Endothelial cell of umbilical vein (primary cell): ENCODE measurements at regions not wholly inside any gene's neighbourhood (a gene's known extent, or its start where the extent isn't known, plus 50 kb on each side); places are given as distances from the start of the nearest gene placed in this dataset.

Experiments
- BruUV-seq: library from RNA; stranded (reverse); fragments of 400-500 nt; replicated peaks from 2 replicates; lab custom pipeline; 2021; lab: Mats Ljungman, UMichigan
- CTCF ChIA-PET: fragments of 300-600, 350-600 bp; sonication (Branson Sonifier 250); formaldehyde crosslinking; loops from one replicate; lab custom pipeline; 2021; ENCODE audit warnings: antibody characterized with exemption, inconsistent platforms; lab: Charles Lee
- POLR2A ChIA-PET: fragments of 300-600, 350-600 bp; sonication (Branson Sonifier 250); formaldehyde crosslinking; loops from one replicate; lab custom pipeline; 2021; ENCODE audit warnings: antibody characterized with exemption, inconsistent platforms; lab: Charles Lee
- DNase-seq: peaks from one replicate; pipeline ENCODE4 v3.0.0-alpha.2; 2011; ENCODE audit warnings: low read depth, low spot score
- FAIRE-seq: peaks from 2 replicates; lab custom pipeline; 2011; peaks lifted over from hg19 to GRCh38; lab: Jason Lieb, UNC
- H2AFZ ChIP-seq: 2 replicates; pipeline ENCODE4 v1.6.0; 2012; ENCODE audit warnings: low read depth, low read length, control low read depth, inconsistent platforms
- H3K27ac ChIP-seq: 2 replicates; pipeline ENCODE4 v1.5.1; 2011; ENCODE audit warnings: low read depth, mild to moderate bottlenecking, control low read depth, low read length, moderate library complexity; ENCODE audit not compliant: insufficient read depth
- H3K27me3 ChIP-seq, 2 experiments: 2 replicates each; pipeline versions ENCODE4 v1.6.0 to v1.6.1; 2011; ENCODE audit warnings: low read length in 2 of 2, mixed read lengths in 1 of 2; ENCODE audit not compliant: control insufficient read depth in 2 of 2, insufficient read depth in 2 of 2
- H3K36me3 ChIP-seq, 2 experiments: 2 replicates in 1 of 2; 3 replicates in 1 of 2; pipeline ENCODE4 v1.5.1; 2011; ENCODE audit warnings: low read length in 2 of 2, mild to moderate bottlenecking in 1 of 2, moderate library complexity in 1 of 2; ENCODE audit not compliant: control insufficient read depth in 2 of 2, insufficient read depth in 2 of 2; ENCODE audit errors: extremely low read depth in 1 of 2
- H3K4me1 ChIP-seq: 3 replicates; pipeline ENCODE4 v1.5.1; 2011; ENCODE audit warnings: mild to moderate bottlenecking, low read length; ENCODE audit not compliant: control insufficient read depth, insufficient read depth; ENCODE audit errors: extremely low read depth
- H3K4me2 ChIP-seq: 2 replicates; pipeline ENCODE4 v1.6.1; 2011; ENCODE audit warnings: low read length, control low read depth, mixed read lengths; ENCODE audit not compliant: insufficient read depth
- H3K4me3 ChIP-seq, 3 experiments: fragments of 200-600 bp in 1 of 3; sonication (generic), shearing (Covaris generic) in 1 of 3; replicated peaks in 1 of 3; 2 replicates each; pipeline ENCODE4 v1.5.1; 2011 to 2016; ENCODE audit warnings: control low read depth in 3 of 3, low read length in 3 of 3, mild to moderate bottlenecking in 2 of 3, inconsistent platforms in 1 of 3, low read depth in 1 of 3, moderate library complexity in 1 of 3; ENCODE audit not compliant: insufficient read depth in 1 of 3
- H3K79me2 ChIP-seq: 2 replicates; pipeline ENCODE4 v1.6.0; 2012; ENCODE audit warnings: low read length, inconsistent platforms; ENCODE audit not compliant: control insufficient read depth, insufficient read depth
- H3K9ac ChIP-seq: replicated peaks from 2 replicates; pipeline ENCODE3; 2011; ENCODE audit warnings: low read length, control low read depth; ENCODE audit not compliant: insufficient read depth; ENCODE audit errors: extremely low read depth
- H3K9me1 ChIP-seq: replicated peaks from 3 replicates; pipeline ENCODE4 v1.6.0; 2011; ENCODE audit warnings: mild to moderate bottlenecking, low read length; ENCODE audit not compliant: control insufficient read depth, insufficient read depth; ENCODE audit errors: extremely low read depth
- H3K9me3 ChIP-seq: replicated peaks from 2 replicates; pipeline ENCODE4 v1.5.1; 2012; ENCODE audit warnings: low read length, inconsistent platforms; ENCODE audit not compliant: control insufficient read depth, insufficient read depth
- H4K20me1 ChIP-seq: replicated peaks from 2 replicates; pipeline ENCODE3; 2011; ENCODE audit warnings: mild to moderate bottlenecking, low read length; ENCODE audit not compliant: control insufficient read depth, insufficient read depth; ENCODE audit errors: extremely low read depth
- CTCF ChIP-seq, 2 donors: IDR thresholded peaks; 1 replicate in 1 of 2; 2 replicates in 1 of 2; pipeline ENCODE4 v1.5.1; 2011; ENCODE audit warnings: low read length in 2 of 2, mild to moderate bottlenecking in 2 of 2, moderate library complexity in 2 of 2, control low read depth in 1 of 2, inconsistent platforms in 1 of 2, low read depth in 1 of 2; ENCODE audit not compliant: insufficient read depth in 1 of 2; ENCODE audit errors: extremely low read depth in 1 of 2
- EZH2 ChIP-seq: IDR thresholded peaks from 2 replicates; pipeline ENCODE4 v1.6.1; 2012; ENCODE audit warnings: borderline replicate concordance, low read depth, mild to moderate bottlenecking, moderate library complexity, low read length, inconsistent platforms; ENCODE audit not compliant: severe bottlenecking
- FOS ChIP-seq: IDR thresholded peaks from 2 replicates; pipeline ENCODE4 v1.6.1; 2011; ENCODE audit warnings: mild to moderate bottlenecking, low read length, moderate library complexity, borderline replicate concordance; ENCODE audit not compliant: insufficient read depth
- GATA2 ChIP-seq: IDR thresholded peaks from 2 replicates; pipeline ENCODE4 v1.7.0; 2011; ENCODE audit warnings: low read depth, mild to moderate bottlenecking, moderate library complexity, mixed read lengths, low read length; ENCODE audit not compliant: insufficient read length, insufficient read depth
- JUN ChIP-seq: IDR thresholded peaks from 2 replicates; pipeline ENCODE4 v1.6.1; 2011; ENCODE audit warnings: borderline replicate concordance, low read depth; ENCODE audit not compliant: insufficient read length, insufficient read depth
- MAX ChIP-seq: IDR thresholded peaks from 2 replicates; pipeline ENCODE4 v1.6.1; 2011; ENCODE audit not compliant: insufficient read depth, insufficient read length
- MYC ChIP-seq: IDR thresholded peaks from one replicate; pipeline ENCODE4 v1.6.1; 2011; ENCODE audit warnings: mild to moderate bottlenecking, low read depth, low read length
- POLR2A ChIP-seq: IDR thresholded peaks from 2 replicates; pipeline ENCODE4 v1.6.1; 2012; ENCODE audit warnings: low read depth, mild to moderate bottlenecking, control low read depth, low read length
- dilution Hi-C: fragments of 300-500 bp; cut with MboI; formaldehyde crosslinking; loops from one replicate; pipeline ENCODE4 v1.15.0; 2019; ENCODE audit warnings: low sequenced_read_pairs; ENCODE audit not compliant: extremely low pct_ligation_motif_present
- intact Hi-C: fragments of 100-400 bp; cut with micrococcal nuclease; formaldehyde crosslinking; loops from one replicate; pipeline ENCODE4 v1.10.0; 2022

- POLR2A ChIA-PET: no interaction called here
Observed at GRCh38 chr2:41605311-41605710, 442.5 kb upstream of the PKDCC start.

More at GRCh38 chr2:41605311-41605710, 442.5 kb upstream of the PKDCC start:
- Histone ChIP-seq H3K4me1 (no peaks in the 10 kb centered on the region), H3K9me3 (no peaks in the 10 kb centered on the region), H3K36me3 (no peaks in the 10 kb centered on the region), H3K4me3 (no peak overlapping the region), H3K27ac (no peak overlapping the region), H3K4me2 (no peak overlapping the region), H4K20me1 (no peaks in the 10 kb centered on the region), H2AFZ (no peak overlapping the region), H3K9ac (no peak overlapping the region), H3K79me2 (no peaks in the 10 kb centered on the region), H3K27me3 (no peaks in the 10 kb centered on the region), H3K9me1 (no peaks in the 10 kb centered on the region)
- CTCF ChIA-PET: no interaction called here
- DNase-seq (no peak), FAIRE-seq (no peak)
- dilution Hi-C loops: no loop called here
- TF ChIP-seq JUN: no peak
- no peak for TF ChIP-seq CTCF (IDR thresholded peaks at IDR 0.05; ENCODE audit: extremely low read depth in 1 of 2, insufficient read depth in 1 of 2, low read depth in 1 of 2, low read length in 2 of 2)
- no peak for TF ChIP-seq GATA2
- TF ChIP-seq POLR2A: no peak
- no peak for TF ChIP-seq MYC
- no peak for TF ChIP-seq FOS
- TF ChIP-seq MAX: no peak
- no peak for TF ChIP-seq EZH2
- intact Hi-C loops: no loop called here
- no TSS peak for BruUV-seq
